Gastrocnemius medialis (tissue), 4 donors: ENCODE measurements at regions not wholly inside any gene's neighbourhood (a gene's known extent, or its start where the extent isn't known, plus 50 kb on each side); places are given as distances from the start of the nearest gene placed in this dataset.

ENCODE experiments used
- CTCF ChIP-seq, 5 experiments: fragments of 450-650 bp in 3 of 5; fragments of 200-600 bp in 2 of 5; sonication (generic) in 2 of 5; IDR thresholded peaks in 4 of 5; conservative IDR thresholded peaks in 1 of 5; 1 replicate in 4 of 5; 2 replicates in 1 of 5; pipeline ENCODE4 v1.5.1; 2016 to 2019; ENCODE audit warnings: antibody characterized with exemption in 5 of 5, mild to moderate bottlenecking in 3 of 5, moderate library complexity in 3 of 5
- POLR2A ChIP-seq, 2 donors: fragments of 450-650 bp; IDR thresholded peaks; one replicate each; pipeline ENCODE4 v1.6.1; 2017; ENCODE audit warnings: antibody characterized with exemption in 2 of 2, mild to moderate bottlenecking in 2 of 2, moderate library complexity in 2 of 2

DNA sequence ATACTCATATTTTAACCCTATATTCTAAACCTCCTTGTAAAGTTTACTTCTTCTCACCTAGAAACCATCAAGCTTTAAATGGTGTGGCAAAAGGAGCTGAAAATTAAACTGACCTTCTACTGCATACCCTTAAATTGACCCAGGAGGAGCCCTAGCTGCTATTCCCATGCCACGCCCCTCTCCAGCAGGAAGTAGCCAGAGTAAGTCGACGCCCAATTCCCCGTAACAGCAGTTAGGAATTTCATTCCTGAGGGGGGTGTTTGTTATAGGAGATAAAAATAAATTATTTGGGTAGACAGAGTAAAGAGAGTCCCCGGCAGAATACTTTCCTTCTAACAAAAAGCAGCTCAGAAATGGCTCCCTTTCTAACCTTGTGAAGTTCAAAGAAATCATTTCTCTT lies 111.8 kb upstream of the FAM174A start:
- TF ChIP-seq CTCF (IDR thresholded peaks at IDR 0.05 in 4 of 5, conservative IDR thresholded peaks at IDR 0.05 in 1 of 5): no peak
- no peak for TF ChIP-seq POLR2A (IDR thresholded peaks at IDR 0.05)
